ENCODE measurements at regions not wholly inside any gene's neighbourhood (a gene's known extent, or its start where the extent isn't known, plus 50 kb on each side); places are given as distances from the start of the nearest gene placed in this dataset.
A peak's percentile ranks its signal among the peaks of the same experiment; 100 is the strongest.

DNA sequence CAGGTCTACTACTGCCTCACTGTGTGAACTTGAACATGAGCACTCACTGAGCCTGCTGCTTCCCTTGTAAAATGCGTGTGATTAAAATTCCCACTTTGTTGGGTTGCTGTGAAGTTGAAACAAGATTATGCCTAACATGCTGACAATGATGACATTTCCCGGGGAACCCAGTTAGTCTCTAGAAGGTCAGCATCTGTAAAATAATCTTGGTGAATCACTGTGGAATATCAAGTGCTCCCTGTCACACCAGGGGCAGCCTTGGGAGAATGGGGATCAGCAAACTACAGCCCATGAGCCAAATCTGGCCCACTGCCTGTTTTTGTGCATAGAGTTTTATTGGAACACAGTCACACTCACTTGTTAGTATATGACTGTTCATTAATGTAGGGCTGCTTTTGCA lies 335.2 kb downstream of the MIAT start:
- DNase-seq = no peak
- 83 to 85% methylated on average over 2 of the region's 2 CpGs for WGBS, 2 donors

DNA sequence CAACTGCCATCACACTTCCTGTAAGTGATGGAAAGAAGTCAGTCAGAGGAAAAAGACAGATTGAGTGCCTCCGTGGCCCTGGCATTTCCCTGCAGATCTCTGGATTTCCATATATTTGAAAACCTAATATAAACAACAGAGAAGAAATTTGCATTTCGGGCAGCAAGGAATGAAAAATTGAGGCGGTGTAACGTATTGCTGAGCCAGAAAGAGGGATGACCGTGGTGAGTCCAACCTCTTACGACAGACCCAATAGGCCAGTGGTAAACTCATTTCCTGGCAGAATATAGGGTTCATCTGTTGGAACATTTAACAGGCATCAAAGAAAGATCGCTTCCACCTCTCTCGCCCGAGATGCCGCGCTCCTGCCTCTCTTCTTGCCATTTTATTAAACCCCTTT lies 336.5 kb downstream of the MIAT start:
- 85 to 88% methylated on average over 11 of the region's 11 CpGs for WGBS, 2 donors
- ATAC-seq (ENCODE audit: insufficient read depth, low FRiP score) (no peak), DNase-seq (no peak)
- no peak overlapping the region for H3K4me3 ChIP-seq
- H3K4me1 ChIP-seq (ENCODE audit: control insufficient read depth in 5 of 5, insufficient read depth in 5 of 5, low read length in 5 of 5) = no peaks in the 10 kb centered on the region
- no peak overlapping the region for H3K9ac ChIP-seq (ENCODE audit: insufficient read depth in 1 of 2, low read length in 2 of 2)
- H3K36me3 ChIP-seq (ENCODE audit: control insufficient read depth in 4 of 4, insufficient read depth in 4 of 4, low read length in 4 of 4) = no peaks in the 10 kb centered on the region
- TF ChIP-seq, protein P1, sequence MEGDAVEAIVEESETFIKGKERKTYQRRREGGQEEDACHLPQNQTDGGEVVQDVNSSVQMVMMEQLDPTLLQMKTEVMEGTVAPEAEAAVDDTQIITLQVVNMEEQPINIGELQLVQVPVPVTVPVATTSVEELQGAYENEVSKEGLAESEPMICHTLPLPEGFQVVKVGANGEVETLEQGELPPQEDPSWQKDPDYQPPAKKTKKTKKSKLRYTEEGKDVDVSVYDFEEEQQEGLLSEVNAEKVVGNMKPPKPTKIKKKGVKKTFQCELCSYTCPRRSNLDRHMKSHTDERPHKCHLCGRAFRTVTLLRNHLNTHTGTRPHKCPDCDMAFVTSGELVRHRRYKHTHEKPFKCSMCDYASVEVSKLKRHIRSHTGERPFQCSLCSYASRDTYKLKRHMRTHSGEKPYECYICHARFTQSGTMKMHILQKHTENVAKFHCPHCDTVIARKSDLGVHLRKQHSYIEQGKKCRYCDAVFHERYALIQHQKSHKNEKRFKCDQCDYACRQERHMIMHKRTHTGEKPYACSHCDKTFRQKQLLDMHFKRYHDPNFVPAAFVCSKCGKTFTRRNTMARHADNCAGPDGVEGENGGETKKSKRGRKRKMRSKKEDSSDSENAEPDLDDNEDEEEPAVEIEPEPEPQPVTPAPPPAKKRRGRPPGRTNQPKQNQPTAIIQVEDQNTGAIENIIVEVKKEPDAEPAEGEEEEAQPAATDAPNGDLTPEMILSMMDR (IDR thresholded peaks at IDR 0.05; ENCODE audit: control extremely low read depth, extremely low read depth) = no peak
- H3K27me3 ChIP-seq (ENCODE audit: control insufficient read depth in 3 of 3, insufficient read depth in 3 of 3, low read length in 2 of 3) = peaks cover 0 to 2% (median 2%) of the 10 kb centered on the region in 3 donors
- no peak overlapping the region for H3K27ac ChIP-seq (ENCODE audit: low read depth in 1 of 2, low read length in 1 of 2)
- H3K9me3 ChIP-seq (ENCODE audit: control insufficient read depth in 4 of 4, insufficient read depth in 3 of 4, low read length in 3 of 4) = no peaks in the 10 kb centered on the region

More for the DNA sequence above, 335.2 kb downstream of the MIAT start:
- Histone ChIP-seq H3K4me1 (ENCODE audit: control insufficient read depth in 5 of 5, insufficient read depth in 5 of 5, low read length in 5 of 5) (no peaks in the 10 kb centered on the region), H3K36me3 (ENCODE audit: control insufficient read depth in 4 of 4, insufficient read depth in 4 of 4, low read length in 4 of 4) (no peaks in the 10 kb centered on the region), H3K9ac (ENCODE audit: insufficient read depth in 1 of 2, low read length in 2 of 2) (no peak overlapping the region), H3K27me3 (ENCODE audit: control insufficient read depth in 3 of 3, insufficient read depth in 3 of 3, low read length in 2 of 3) (peaks cover 0 to 2% (median 2%) of the 10 kb centered on the region in 3 donors), H3K4me3 (no peak overlapping the region), H3K27ac (ENCODE audit: low read depth in 1 of 2, low read length in 1 of 2) (no peak overlapping the region), H3K9me3 (ENCODE audit: control insufficient read depth in 4 of 4, insufficient read depth in 3 of 4, low read length in 3 of 4) (no peaks in the 10 kb centered on the region)
- ATAC-seq (ENCODE audit: insufficient read depth, low FRiP score) = no peak
- TF ChIP-seq, protein P1 (IDR thresholded peaks at IDR 0.05; ENCODE audit: control extremely low read depth, extremely low read depth) = no peak

DNA sequence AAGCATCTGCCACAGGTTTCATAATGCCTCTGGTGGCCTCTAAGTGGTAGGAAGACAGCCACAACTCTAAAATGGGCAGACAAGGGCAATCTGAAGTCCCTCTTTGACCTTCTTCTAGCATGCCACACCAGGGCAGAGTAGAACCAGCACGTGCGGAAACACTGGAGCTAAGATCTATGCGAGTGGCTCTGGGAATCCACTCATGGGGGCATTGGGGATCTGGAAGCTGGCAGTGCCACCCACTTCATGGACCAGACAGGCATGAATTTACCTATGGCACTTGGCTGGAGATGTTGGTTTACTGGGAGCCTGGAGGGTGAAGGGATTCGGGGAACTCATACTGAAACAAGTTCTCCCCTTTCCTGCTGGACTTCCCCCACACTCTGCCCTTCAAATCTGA lies 337.4 kb downstream of the MIAT start:
- no peaks in the 10 kb centered on the region for H3K9me3 ChIP-seq (ENCODE audit: control insufficient read depth in 4 of 4, insufficient read depth in 3 of 4, low read length in 3 of 4)
- no peak for DNase-seq
- ATAC-seq (ENCODE audit: insufficient read depth, low FRiP score) = no peak
- no peaks in the 10 kb centered on the region for H3K4me1 ChIP-seq (ENCODE audit: control insufficient read depth in 5 of 5, insufficient read depth in 5 of 5, low read length in 5 of 5)
- TF ChIP-seq, protein P1 (IDR thresholded peaks at IDR 0.05; ENCODE audit: control extremely low read depth, extremely low read depth) = no peak
- 88 to 95% methylated on average over 4 of the region's 4 CpGs for WGBS, 2 donors
- H3K4me3 ChIP-seq = no peak overlapping the region
- H3K27ac ChIP-seq (ENCODE audit: low read depth in 1 of 2, low read length in 1 of 2) = no peak overlapping the region
- no peaks in the 10 kb centered on the region for H3K36me3 ChIP-seq (ENCODE audit: control insufficient read depth in 4 of 4, insufficient read depth in 4 of 4, low read length in 4 of 4)
- peaks cover 0 to 2% (median 2%) of the 10 kb centered on the region in 3 donors for H3K27me3 ChIP-seq (ENCODE audit: control insufficient read depth in 3 of 3, insufficient read depth in 3 of 3, low read length in 2 of 3)
- H3K9ac ChIP-seq (ENCODE audit: insufficient read depth in 1 of 2, low read length in 2 of 2) = no peak overlapping the region

DNA sequence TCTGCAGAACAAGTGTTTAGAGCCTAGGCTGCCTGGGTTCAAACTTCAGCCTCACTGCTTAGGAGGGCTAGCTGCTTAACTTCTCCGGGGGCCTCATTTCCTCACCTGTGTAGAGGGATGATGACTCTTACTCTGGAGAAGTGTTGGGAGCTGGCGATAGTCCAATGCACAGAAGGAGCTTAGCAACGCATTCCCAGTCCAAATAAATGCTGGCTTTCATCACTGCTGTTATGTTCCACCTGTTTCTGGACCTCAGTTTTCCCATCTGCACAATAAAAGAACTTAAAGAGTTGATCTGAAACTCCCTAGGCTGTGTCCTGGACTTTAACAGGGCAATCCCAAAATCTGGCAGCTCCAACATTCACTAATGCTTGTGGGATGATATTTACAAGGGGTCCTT lies 337.8 kb downstream of the MIAT start:
- 50 to 91% methylated on average over 3 of the region's 3 CpGs for WGBS, 2 donors
- DNase-seq (peak in 1 of 3 donors; percentile 11), ATAC-seq (ENCODE audit: insufficient read depth, low FRiP score) (no peak)
- H3K9ac ChIP-seq (ENCODE audit: insufficient read depth in 1 of 2, low read length in 2 of 2) = no peak overlapping the region
- peaks cover 0 to 2% (median 2%) of the 10 kb centered on the region in 3 donors for H3K27me3 ChIP-seq (ENCODE audit: control insufficient read depth in 3 of 3, insufficient read depth in 3 of 3, low read length in 2 of 3)
- no peak overlapping the region for H3K27ac ChIP-seq (ENCODE audit: low read depth in 1 of 2, low read length in 1 of 2)
- H3K9me3 ChIP-seq (ENCODE audit: control insufficient read depth in 4 of 4, insufficient read depth in 3 of 4, low read length in 3 of 4) = no peaks in the 10 kb centered on the region
- no peaks in the 10 kb centered on the region for H3K36me3 ChIP-seq (ENCODE audit: control insufficient read depth in 4 of 4, insufficient read depth in 4 of 4, low read length in 4 of 4)
- TF ChIP-seq, protein P1 (IDR thresholded peaks at IDR 0.05; ENCODE audit: control extremely low read depth, extremely low read depth) = no peak
- no peaks in the 10 kb centered on the region for H3K4me1 ChIP-seq (ENCODE audit: control insufficient read depth in 5 of 5, insufficient read depth in 5 of 5, low read length in 5 of 5)
- H3K4me3 ChIP-seq = no peak overlapping the region

Data from lung (tissue), 11 donors.